ENCODE measurements at regions not wholly inside any gene's neighbourhood (a gene's known extent, or its start where the extent isn't known, plus 50 kb on each side); places are given as distances from the start of the nearest gene placed in this dataset.

- DNase-seq (ENCODE audit: insufficient read length, low spot score) (no peak), FAIRE-seq (peak; percentile 92)
Measured at GRCh38 chr12:25712169-25712568, 159.1 kb upstream of the LMNTD1 start.

- peak; percentile 96 for FAIRE-seq
- DNase-seq (ENCODE audit: insufficient read length, low spot score) = peak; percentile 21
Measured at GRCh38 chr12:25713264-25713663, 160.2 kb upstream of the LMNTD1 start.

GRCh38 chr12:25714198-25714984 lies 161.3 kb upstream of the LMNTD1 start:
- FAIRE-seq = no peak
- no peak for DNase-seq (ENCODE audit: insufficient read length, low spot score)

GRCh38 chr12:25715102-25715501 lies 162.0 kb upstream of the LMNTD1 start:
- no peak for DNase-seq (ENCODE audit: insufficient read length, low spot score)
- FAIRE-seq = no peak

GRCh38 chr12:25716842-25717241 lies 163.8 kb upstream of the LMNTD1 start:
- FAIRE-seq (peak; percentile 11), DNase-seq (ENCODE audit: insufficient read length, low spot score) (no peak)

GRCh38 chr12:25717552-25717951 lies 164.5 kb upstream of the LMNTD1 start:
- DNase-seq (ENCODE audit: insufficient read length, low spot score) = no peak
- no peak for FAIRE-seq

GRCh38 chr12:25718081-25718731 lies 165.1 kb upstream of the LMNTD1 start:
- DNase-seq (ENCODE audit: insufficient read length, low spot score) (no peak), FAIRE-seq (no peak)

GRCh38 chr12:25719505-25719904 lies 166.4 kb upstream of the LMNTD1 start:
- FAIRE-seq = no peak
- no peak for DNase-seq (ENCODE audit: insufficient read length, low spot score)

- no peak for DNase-seq (ENCODE audit: insufficient read length, low spot score)
- no peak for FAIRE-seq
Measured at GRCh38 chr12:25723336-25723735, 170.3 kb upstream of the LMNTD1 start.

GRCh38 chr12:25723921-25724491 lies 170.9 kb upstream of the LMNTD1 start:
- FAIRE-seq (no peak), DNase-seq (ENCODE audit: insufficient read length, low spot score) (no peak)

GRCh38 chr12:25725470-25725869 lies 172.4 kb upstream of the LMNTD1 start:
- FAIRE-seq (no peak), DNase-seq (ENCODE audit: insufficient read length, low spot score) (no peak)

GRCh38 chr12:25725931-25726330 lies 172.8 kb upstream of the LMNTD1 start:
- DNase-seq (ENCODE audit: insufficient read length, low spot score) (no peak), FAIRE-seq (no peak)

- DNase-seq (ENCODE audit: insufficient read length, low spot score) (no peak), FAIRE-seq (no peak)
Measured at GRCh38 chr12:25728056-25728595, 175.0 kb upstream of the LMNTD1 start.

- FAIRE-seq (no peak), DNase-seq (ENCODE audit: insufficient read length, low spot score) (no peak)
Measured at GRCh38 chr12:25730489-25731349, 177.6 kb upstream of the LMNTD1 start.

- no peak for DNase-seq (ENCODE audit: insufficient read length, low spot score)
- FAIRE-seq = no peak
Measured at GRCh38 chr12:25733541-25733940, 180.5 kb upstream of the LMNTD1 start.

- FAIRE-seq (peak; percentile 51), DNase-seq (ENCODE audit: insufficient read length, low spot score) (no peak)
Measured at GRCh38 chr12:25734529-25735180, 181.6 kb upstream of the LMNTD1 start.

GRCh38 chr12:25740617-25741016 lies 187.5 kb upstream of the LMNTD1 start:
- no peak for DNase-seq (ENCODE audit: insufficient read length, low spot score)
- no peak for FAIRE-seq

- no peak for DNase-seq (ENCODE audit: insufficient read length, low spot score)
Measured at GRCh38 chr12:25741917-25742316, 188.8 kb upstream of the LMNTD1 start.

GRCh38 chr12:25743679-25744215 lies 190.7 kb upstream of the LMNTD1 start:
- DNase-seq (ENCODE audit: insufficient read length, low spot score) (no peak), FAIRE-seq (no peak)

More at GRCh38 chr12:25741917-25742316, 188.8 kb upstream of the LMNTD1 start:
- FAIRE-seq = no peak

GRCh38 chr12:25744313-25744712 lies 191.2 kb upstream of the LMNTD1 start:
- DNase-seq (ENCODE audit: insufficient read length, low spot score) (no peak), FAIRE-seq (no peak)
